Vagina (tissue), 2 donors: ENCODE measurements at regions not wholly inside any gene's neighbourhood (a gene's known extent, or its start where the extent isn't known, plus 50 kb on each side); places are given as distances from the start of the nearest gene placed in this dataset.

Experiments used
- POLR2A ChIP-seq, 2 donors: fragments of 450-650 bp; IDR thresholded peaks; one replicate each; pipeline ENCODE4 v1.6.1; 2017; ENCODE audit warnings: antibody characterized with exemption in 2 of 2, mild to moderate bottlenecking in 2 of 2, moderate library complexity in 2 of 2
- TF ChIP-seq, protein P1 (sequence below), 3 experiments: fragments of 450-650 bp in 2 of 3; fragments of 200-600 bp in 1 of 3; sonication (generic) in 1 of 3; IDR thresholded peaks; one replicate each; pipeline ENCODE4 v1.5.1; 2017 to 2019; ENCODE audit warnings: antibody characterized with exemption in 3 of 3, mild to moderate bottlenecking in 2 of 3, moderate library complexity in 2 of 3

DNA sequence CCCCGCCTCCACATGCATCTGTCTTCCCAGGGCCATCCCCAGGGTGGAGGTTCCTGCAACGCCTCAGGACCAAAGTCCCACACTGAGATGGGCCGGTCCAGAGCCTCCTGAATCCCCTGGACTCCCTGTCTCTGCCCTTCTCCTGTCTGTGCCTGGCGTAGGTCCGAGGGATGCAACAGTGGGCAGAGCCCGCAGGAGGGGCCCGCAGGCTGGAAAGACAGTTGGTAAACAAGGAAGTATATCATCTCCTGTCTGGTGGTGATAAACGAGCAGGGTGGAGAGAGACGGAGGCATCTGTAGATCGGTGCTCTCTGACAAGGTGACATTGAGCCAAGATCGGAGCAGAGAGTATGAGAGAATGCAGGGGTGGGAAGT is 72.6 kb upstream of the RAB6C start:
- TF ChIP-seq, protein P1, sequence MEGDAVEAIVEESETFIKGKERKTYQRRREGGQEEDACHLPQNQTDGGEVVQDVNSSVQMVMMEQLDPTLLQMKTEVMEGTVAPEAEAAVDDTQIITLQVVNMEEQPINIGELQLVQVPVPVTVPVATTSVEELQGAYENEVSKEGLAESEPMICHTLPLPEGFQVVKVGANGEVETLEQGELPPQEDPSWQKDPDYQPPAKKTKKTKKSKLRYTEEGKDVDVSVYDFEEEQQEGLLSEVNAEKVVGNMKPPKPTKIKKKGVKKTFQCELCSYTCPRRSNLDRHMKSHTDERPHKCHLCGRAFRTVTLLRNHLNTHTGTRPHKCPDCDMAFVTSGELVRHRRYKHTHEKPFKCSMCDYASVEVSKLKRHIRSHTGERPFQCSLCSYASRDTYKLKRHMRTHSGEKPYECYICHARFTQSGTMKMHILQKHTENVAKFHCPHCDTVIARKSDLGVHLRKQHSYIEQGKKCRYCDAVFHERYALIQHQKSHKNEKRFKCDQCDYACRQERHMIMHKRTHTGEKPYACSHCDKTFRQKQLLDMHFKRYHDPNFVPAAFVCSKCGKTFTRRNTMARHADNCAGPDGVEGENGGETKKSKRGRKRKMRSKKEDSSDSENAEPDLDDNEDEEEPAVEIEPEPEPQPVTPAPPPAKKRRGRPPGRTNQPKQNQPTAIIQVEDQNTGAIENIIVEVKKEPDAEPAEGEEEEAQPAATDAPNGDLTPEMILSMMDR (IDR thresholded peaks at IDR 0.05), result no peak
- TF ChIP-seq POLR2A (IDR thresholded peaks at IDR 0.05), result no peak
